ENCODE measurements at regions not wholly inside any gene's neighbourhood (a gene's known extent, or its start where the extent isn't known, plus 50 kb on each side); places are given as distances from the start of the nearest gene placed in this dataset.

DNA sequence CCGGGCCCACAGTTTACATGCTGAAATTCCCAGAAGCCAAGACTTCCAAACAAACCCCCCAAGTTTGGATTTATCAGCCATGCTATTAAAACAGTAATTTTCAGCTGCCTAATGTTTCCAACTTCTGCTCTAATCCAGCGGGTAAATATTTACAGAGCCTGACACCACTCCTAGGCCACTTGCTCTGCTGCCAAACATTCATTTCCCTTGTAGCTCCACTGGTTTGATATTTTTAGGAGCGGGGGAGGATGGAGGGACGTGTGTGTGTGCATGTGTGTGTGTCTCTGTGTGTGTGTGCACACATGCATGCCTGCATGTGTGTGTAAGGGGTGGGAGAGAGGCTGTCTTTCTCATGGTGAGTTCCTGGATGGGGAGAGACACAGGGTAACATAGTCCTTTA lies 115.7 kb upstream of the PJA1 start:
- intact Hi-C loops (cut with DNase I): loop anchor here in 1 of 2 donors (10.0 kb wide), 2 partner anchors 116 to 186 kb away; partner anchors contain the start of gene PJA1
- H3K27ac ChIP-seq: no peak overlapping the region

GRCh38 chrX:69279234-69279633 lies 114.0 kb upstream of the PJA1 start:
- Histone ChIP-seq H3K4me3 (no peak overlapping the region), H3K4me1 (no peaks in the 10 kb centered on the region), H3K36me3 (ENCODE audit: insufficient read depth in 1 of 2, low read depth in 1 of 2) (no peaks in the 10 kb centered on the region), H3K9me3 (no peaks in the 10 kb centered on the region), H3K27me3 (ENCODE audit: insufficient read depth in 3 of 3, low read length in 2 of 3) (peaks cover 0 to 43% (median 0%) of the 10 kb centered on the region in 3 donors), H3K27ac (no peak overlapping the region)
- DNase-seq (no peak), ATAC-seq (no peak)
- intact Hi-C loops (cut with DNase I): no loop called here
- no peak for TF ChIP-seq CTCF (IDR thresholded peaks at IDR 0.05)
- 73 to 94% (median 93%) methylated on average over 3 of the region's 3 CpGs for WGBS, 3 donors

More for the DNA sequence above, 115.7 kb upstream of the PJA1 start:
- peaks cover 2% of the 10 kb centered on the region for H3K4me1 ChIP-seq
- TF ChIP-seq CTCF (IDR thresholded peaks at IDR 0.05): no peak
- no peaks in the 10 kb centered on the region for H3K36me3 ChIP-seq (ENCODE audit: insufficient read depth in 1 of 2, low read depth in 1 of 2)
- DNase-seq (no peak), ATAC-seq (no peak)
- peaks cover 0 to 45% (median 0%) of the 10 kb centered on the region in 3 donors for H3K27me3 ChIP-seq (ENCODE audit: insufficient read depth in 3 of 3, low read length in 2 of 3)
- 9 to 34% (median 18%) methylated on average over 3 to 4 of the region's 4 CpGs for WGBS, 3 donors
- H3K9me3 ChIP-seq: no peaks in the 10 kb centered on the region
- no peak overlapping the region for H3K4me3 ChIP-seq

DNA sequence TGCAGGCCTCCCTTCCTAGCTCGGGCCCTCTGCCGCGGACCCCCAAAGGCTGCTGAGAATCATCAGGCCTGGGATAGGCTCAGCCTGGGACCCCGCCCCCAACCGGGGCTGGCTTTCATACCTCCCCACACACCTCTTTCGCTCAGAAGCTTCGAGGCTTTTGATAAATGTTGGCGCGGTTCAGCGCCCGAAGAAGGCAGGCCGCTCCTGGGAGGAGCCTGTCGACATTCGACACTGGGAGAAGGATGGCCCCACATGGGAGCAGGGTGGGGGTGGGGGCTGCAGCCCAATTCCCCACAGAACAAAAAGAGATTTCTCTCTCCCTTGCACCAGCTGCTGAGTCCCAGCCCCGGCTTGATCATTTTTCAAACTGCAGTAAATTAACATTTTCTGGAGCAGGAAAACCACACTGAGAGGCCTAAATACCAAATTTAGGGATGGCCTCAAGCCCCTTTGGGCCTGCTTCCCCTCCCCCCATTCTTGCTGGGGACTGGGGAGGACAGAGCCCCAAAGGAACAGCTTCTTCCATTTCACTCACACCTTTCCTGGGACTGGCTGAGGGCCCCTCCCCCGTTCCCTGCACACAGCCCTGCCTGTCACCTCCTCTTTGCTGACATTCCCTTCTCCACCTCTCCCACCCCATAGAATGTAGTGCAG lies 112.9 kb upstream of the PJA1 start:
- Histone ChIP-seq H3K9me3 (no peaks in the 10 kb centered on the region), H3K4me1 (no peaks in the 10 kb centered on the region), H3K4me3 (no peak overlapping the region), H3K27me3 (ENCODE audit: insufficient read depth in 3 of 3, low read length in 2 of 3) (peaks cover 0 to 43% (median 0%) of the 10 kb centered on the region in 3 donors), H3K27ac (no peak overlapping the region), H3K36me3 (ENCODE audit: insufficient read depth in 1 of 2, low read depth in 1 of 2) (no peaks in the 10 kb centered on the region)
- ATAC-seq (no peak), DNase-seq (no peak)
- TF ChIP-seq CTCF (IDR thresholded peaks at IDR 0.05): no peak
- 48 to 52% (median 50%) methylated on average over 10 to 16 of the region's 16 CpGs for WGBS, 3 donors
- intact Hi-C loops (cut with DNase I): no loop called here

DNA sequence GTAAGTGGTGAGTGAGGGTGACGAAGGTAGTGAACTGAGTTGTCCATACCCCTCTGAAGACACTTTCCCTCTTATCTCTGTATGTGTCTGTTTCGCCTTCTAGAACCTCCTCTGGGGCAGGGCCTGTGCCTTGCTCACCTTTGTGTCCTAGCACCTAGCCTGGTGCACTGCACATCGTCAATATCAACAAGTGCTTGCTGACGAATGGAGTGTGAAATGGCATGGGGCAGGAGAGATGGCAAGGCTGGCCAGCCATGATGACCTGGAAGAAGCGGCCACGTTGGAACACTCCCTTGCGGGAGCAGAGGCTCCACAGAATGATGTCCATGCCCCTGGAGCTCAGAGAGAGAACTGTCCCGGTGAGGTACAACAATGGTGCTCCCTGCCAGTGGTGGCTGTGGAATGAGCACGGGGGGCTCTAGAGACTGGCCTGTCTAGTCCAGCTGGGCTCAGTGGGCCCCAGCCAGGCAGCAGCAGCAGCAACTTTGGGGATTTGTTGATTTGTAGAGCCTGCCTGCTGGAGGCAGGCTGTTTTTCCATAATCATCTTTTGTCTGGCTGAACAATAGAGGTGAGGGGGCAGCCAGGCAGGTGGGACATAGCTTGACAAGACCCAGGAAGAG lies 112.2 kb upstream of the PJA1 start:
- H3K27ac ChIP-seq: no peak overlapping the region
- H3K36me3 ChIP-seq (ENCODE audit: insufficient read depth in 1 of 2, low read depth in 1 of 2): no peaks in the 10 kb centered on the region
- ATAC-seq (no peak), DNase-seq (no peak)
- H3K4me1 ChIP-seq: no peaks in the 10 kb centered on the region
- WGBS, 3 donors: 83 to 86% (median 85%) methylated on average over 7 to 9 of the region's 9 CpGs
- H3K27me3 ChIP-seq (ENCODE audit: insufficient read depth in 3 of 3, low read length in 2 of 3): peaks cover 0 to 39% (median 0%) of the 10 kb centered on the region in 3 donors
- no peak for TF ChIP-seq CTCF (IDR thresholded peaks at IDR 0.05)
- intact Hi-C loops (cut with DNase I): no loop called here
- H3K4me3 ChIP-seq: no peak overlapping the region
- no peaks in the 10 kb centered on the region for H3K9me3 ChIP-seq
